Kidney epithelial cell (primary cell): ENCODE measurements at regions not wholly inside any gene's neighbourhood (a gene's known extent, or its start where the extent isn't known, plus 50 kb on each side); places are given as distances from the start of the nearest gene placed in this dataset.
A peak's percentile ranks its signal among the peaks of the same experiment; 100 is the strongest.

ENCODE experiments used
- DNase-seq: peaks from one replicate; pipeline ENCODE4 v3.0.0-alpha.2; 2010; ENCODE audit warnings: low read depth
- H3K27me3 ChIP-seq: 2 replicates; pipeline ENCODE4 v1.6.0; 2011; ENCODE audit warnings: low read length; ENCODE audit not compliant: control insufficient read depth, insufficient read depth
- H3K36me3 ChIP-seq: 2 replicates; pipeline ENCODE4 v1.5.1; 2011; ENCODE audit warnings: low read length; ENCODE audit not compliant: control insufficient read depth, insufficient read depth
- H3K4me3 ChIP-seq: 2 replicates; pipeline ENCODE4 v1.5.1; 2011; ENCODE audit warnings: low read depth, mild to moderate bottlenecking, control low read depth, low read length
- CTCF ChIP-seq: IDR thresholded peaks from 2 replicates; pipeline ENCODE4 v1.5.1; 2011; ENCODE audit warnings: mild to moderate bottlenecking, moderate library complexity, low read length, control low read depth, inconsistent platforms; ENCODE audit not compliant: insufficient read depth, poor library complexity, severe bottlenecking

- no peaks in the 10 kb centered on the region for H3K27me3 ChIP-seq
- H3K4me3 ChIP-seq: no peak overlapping the region
- no peak for TF ChIP-seq CTCF
- H3K36me3 ChIP-seq: no peaks in the 10 kb centered on the region
- DNase-seq: no peak
Measured at GRCh38 chr5:89425062-89425461, 542.1 kb upstream of the MEF2C start.

- peak; percentile 29 for DNase-seq
- no peaks in the 10 kb centered on the region for H3K27me3 ChIP-seq
Measured at GRCh38 chr5:89421035-89421434, 538.1 kb upstream of the MEF2C start.

GRCh38 chr5:89418407-89419085 lies 535.6 kb upstream of the MEF2C start:
- Histone ChIP-seq H3K4me3 (no peak overlapping the region), H3K27me3 (no peaks in the 10 kb centered on the region), H3K36me3 (no peaks in the 10 kb centered on the region)
- DNase-seq: no peak
- no peak for TF ChIP-seq CTCF

More at GRCh38 chr5:89421035-89421434, 538.1 kb upstream of the MEF2C start:
- TF ChIP-seq CTCF: no peak
- Histone ChIP-seq H3K36me3 (no peaks in the 10 kb centered on the region), H3K4me3 (no peak overlapping the region)

GRCh38 chr5:89417990-89418389 lies 535.0 kb upstream of the MEF2C start:
- peak; percentile 4 for TF ChIP-seq CTCF
- DNase-seq: no peak
- H3K36me3 ChIP-seq: no peaks in the 10 kb centered on the region
- H3K27me3 ChIP-seq: no peaks in the 10 kb centered on the region
- no peak overlapping the region for H3K4me3 ChIP-seq

GRCh38 chr5:89417515-89417914 lies 534.5 kb upstream of the MEF2C start:
- Histone ChIP-seq H3K36me3 (no peaks in the 10 kb centered on the region), H3K27me3 (no peaks in the 10 kb centered on the region), H3K4me3 (no peak overlapping the region)
- TF ChIP-seq CTCF: no peak
- no peak for DNase-seq

GRCh38 chr5:89411891-89412290 lies 528.9 kb upstream of the MEF2C start:
- TF ChIP-seq CTCF: no peak
- H3K4me3 ChIP-seq: no peak overlapping the region
- no peak for DNase-seq
- no peaks in the 10 kb centered on the region for H3K27me3 ChIP-seq
- no peaks in the 10 kb centered on the region for H3K36me3 ChIP-seq
